ENCODE measurements at regions not wholly inside any gene's neighbourhood (a gene's known extent, or its start where the extent isn't known, plus 50 kb on each side); places are given as distances from the start of the nearest gene placed in this dataset.
"Not testable (repeated sequence)": the region's sequence is repeated elsewhere in the genome, so short reads cannot be mapped to it uniquely, and the experiment has no call there.

- intact Hi-C loops (cut with DNase I) = no loop called here
- H3K4me1 ChIP-seq = peaks cover 0 to 4% (median 0%) of the 10 kb centered on the region in 4 donors
- H3K36me3 ChIP-seq = no peaks in the 10 kb centered on the region
- WGBS, 2 donors = 80% methylated on average over 2 of the region's 2 CpGs
- TF ChIP-seq EP300 (IDR thresholded peaks at IDR 0.05) = no peak
- TF ChIP-seq POLR2A (IDR thresholded peaks at IDR 0.05) = no peak
- TF ChIP-seq POLR2AphosphoS5 (IDR thresholded peaks at IDR 0.05) = no peak
- TF ChIP-seq CTCF (IDR thresholded peaks at IDR 0.05) = no peak
- no peak overlapping the region for H3K4me3 ChIP-seq
- no peak overlapping the region for H3K27ac ChIP-seq
- H3K9me3 ChIP-seq = no peaks in the 10 kb centered on the region
- DNase-seq = no peak
- no peaks in the 10 kb centered on the region for H3K27me3 ChIP-seq
Observed at GRCh38 chr7:52163311-52163710, 846.7 kb upstream of the COBL start.

GRCh38 chr7:52161483-52161882, 844.9 kb upstream of the COBL start:
- no peaks in the 10 kb centered on the region for H3K4me1 ChIP-seq
- no peaks in the 10 kb centered on the region for H3K9me3 ChIP-seq
- H3K4me3 ChIP-seq = no peak overlapping the region
- intact Hi-C loops (cut with DNase I) = no loop called here
- no peaks in the 10 kb centered on the region for H3K36me3 ChIP-seq
- TF ChIP-seq CTCF (IDR thresholded peaks at IDR 0.05) (no peak), EP300 (IDR thresholded peaks at IDR 0.05) (no peak), POLR2AphosphoS5 (IDR thresholded peaks at IDR 0.05) (no peak), POLR2A (IDR thresholded peaks at IDR 0.05) (no peak)
- H3K27me3 ChIP-seq = no peaks in the 10 kb centered on the region
- no peak for DNase-seq
- H3K27ac ChIP-seq = no peak overlapping the region

GRCh38 chr7:52159421-52159820, 842.8 kb upstream of the COBL start:
- 97 to 98% methylated on average over 17 of the region's 17 CpGs for WGBS, 2 donors
- H3K27ac ChIP-seq; H3K27me3 ChIP-seq; intact Hi-C loops (cut with DNase I); H3K4me1 ChIP-seq; DNase-seq; H3K9me3 ChIP-seq; H3K4me3 ChIP-seq; H3K36me3 ChIP-seq: not testable (repeated sequence)

- Histone ChIP-seq H3K27ac (no peak overlapping the region), H3K9me3 (no peaks in the 10 kb centered on the region), H3K27me3 (no peaks in the 10 kb centered on the region), H3K4me3 (no peak overlapping the region), H3K4me1 (no peaks in the 10 kb centered on the region), H3K36me3 (no peaks in the 10 kb centered on the region)
- intact Hi-C loops (cut with DNase I) = no loop called here
- 89 to 91% methylated on average over 2 of the region's 2 CpGs for WGBS, 2 donors
- no peak for DNase-seq
- TF ChIP-seq EP300 (IDR thresholded peaks at IDR 0.05) = no peak
- no peak for TF ChIP-seq POLR2A (IDR thresholded peaks at IDR 0.05)
- TF ChIP-seq CTCF (IDR thresholded peaks at IDR 0.05) = no peak
- TF ChIP-seq POLR2AphosphoS5 (IDR thresholded peaks at IDR 0.05) = no peak
Observed at GRCh38 chr7:52154382-52154781, 837.8 kb upstream of the COBL start.

GRCh38 chr7:52151559-52151958, 835.0 kb upstream of the COBL start:
- Histone ChIP-seq H3K4me1 (peaks cover 0 to 5% (median 2%) of the 10 kb centered on the region in 4 donors), H3K4me3 (no peak overlapping the region), H3K9me3 (no peaks in the 10 kb centered on the region), H3K27ac (no peak overlapping the region), H3K36me3 (no peaks in the 10 kb centered on the region), H3K27me3 (no peaks in the 10 kb centered on the region)
- intact Hi-C loops (cut with DNase I) = no loop called here
- TF ChIP-seq POLR2A (IDR thresholded peaks at IDR 0.05) (no peak), POLR2AphosphoS5 (IDR thresholded peaks at IDR 0.05) (no peak), CTCF (IDR thresholded peaks at IDR 0.05) (no peak), EP300 (IDR thresholded peaks at IDR 0.05) (no peak)
- DNase-seq = no peak
- 82 to 83% methylated on average over 1 of the region's 1 CpG for WGBS, 2 donors

Data from sigmoid colon (tissue), 6 donors.